Heart right ventricle (tissue), 16 donors: ENCODE measurements at regions not wholly inside any gene's neighbourhood (a gene's known extent, or its start where the extent isn't known, plus 50 kb on each side); places are given as distances from the start of the nearest gene placed in this dataset.
"Not testable (repeated sequence)": the region's sequence is repeated elsewhere in the genome, so short reads cannot be mapped to it uniquely, and the experiment has no call there.

ENCODE experiments used
- ATAC-seq, 8 donors: fragments of 200-7000 bp; cut with Tn5 transposase; one replicate each; pipeline ENCODE4 v1.9.1; 2020; ENCODE audit warnings: mild to moderate bottlenecking in 8 of 8, moderate library complexity in 8 of 8, moderate number of reproducible peaks in 1 of 8
- DNase-seq, 2 donors: peaks; one replicate each; pipeline ENCODE4 v3.0.0-alpha.2; 2020
- H3K27ac ChIP-seq, 10 donors: fragments of 200-600 bp; sonication (generic) in 2 of 10; one replicate each; pipeline versions ENCODE4 v1.5.0 to v1.8.0; 2020 to 2022; ENCODE audit warnings: mild to moderate bottlenecking in 3 of 10
- H3K27me3 ChIP-seq, 7 donors: fragments of 200-600 bp; one replicate each; pipeline ENCODE4 v1.8.0; 2021 to 2022; ENCODE audit warnings: mild to moderate bottlenecking in 2 of 7
- H3K36me3 ChIP-seq, 9 donors: fragments of 200-600 bp; sonication (generic) in 1 of 9; one replicate each; pipeline versions ENCODE4 v1.5.0 to v1.8.0; 2020 to 2022; ENCODE audit warnings: mild to moderate bottlenecking in 2 of 9
- H3K4me1 ChIP-seq, 9 donors: fragments of 200-600 bp; sonication (generic) in 1 of 9; one replicate each; pipeline versions ENCODE4 v1.5.0 to v1.8.0; 2020 to 2022; ENCODE audit warnings: mild to moderate bottlenecking in 4 of 9
- H3K4me3 ChIP-seq, 10 donors: fragments of 200-600 bp; sonication (generic) in 2 of 10; one replicate each; pipeline versions ENCODE4 v1.5.0 to v1.8.0; 2020 to 2022; ENCODE audit warnings: mild to moderate bottlenecking in 7 of 10, moderate library complexity in 2 of 10
- H3K9me3 ChIP-seq, 11 donors: fragments of 200-600 bp in 10 of 11; sonication (generic) in 2 of 11; one replicate each; pipeline versions ENCODE4 v1.5.0 to v1.8.0; 2013 to 2022; ENCODE audit warnings: mild to moderate bottlenecking in 2 of 11, control low read depth in 1 of 11, moderate library complexity in 1 of 11
- WGBS, 2 donors: extraction: QIAGEN DNeasy Blood & Tissue Kit; methylation state at CpG; one replicate each; pipeline ENCODE4 v1.1.7; 2013; ENCODE audit warnings: inconsistent platforms in 1 of 2; 5-methylcytosine and 5-hydroxymethylcytosine counted together
- intact Hi-C, 10 donors: fragments of 100-400 bp; cut with DNase I; formaldehyde crosslinking; loops; one replicate each; pipeline versions ENCODE4 v1.11.1 to v1.14.2; 2022
- TF ChIP-seq, protein P1 (sequence below), 9 donors: fragments of 200-600 bp; sonication (generic) in 2 of 9; IDR thresholded peaks; one replicate each; pipeline versions ENCODE4 v1.5.0 to v1.8.0; 2021 to 2022; ENCODE audit warnings: antibody characterized with exemption in 9 of 9, mild to moderate bottlenecking in 5 of 9, moderate library complexity in 1 of 9
- donor health status: Arrhythmogenic right ventricular cardiomyopathy.
- donor health status: ischemic (EF 13 %, LVEDD 7.1; RV severe dilation, severe dysfunction).
- donor health status: healthy with polysubstance abuse.
- donor health status: DM: no; HTN: yes; CAD: no.
- donor health status: DM: no; HTN: no; CAD: no.
- donor health status: ischemic (EF 25% LVEDD 6.9; RV normal size, moderate dysfunction).
- donor health status: ischemic (EF 25% LVEDD 5.7; RV mildly dilated, moderate dysfunction).
- donor health status: healthy.
- donor health status: DM: yes; HTN: yes; CAD: no.
- donor health status: Ischemic cardiomyopathy.
- donor health status: ischemic (EF 35%, LVEDD 5.7; RV mildly dilated, moderate dysfunction).
- donor health status: nonischemic (EF 11% LVEDD 7.7; RV severe dilation, severe dysfunction).
- donor health status: DM: yes; HTN: yes; CAD: no.
- donor health status: PGD.
- donor health status: ischemic (EF 29% LVEDD 5.4; RV normal size, mild dysfunction).
- donor health status: nonischemic (EF 23%, LVEDD 6.1; RV moderate dilation, normal function).

DNA sequence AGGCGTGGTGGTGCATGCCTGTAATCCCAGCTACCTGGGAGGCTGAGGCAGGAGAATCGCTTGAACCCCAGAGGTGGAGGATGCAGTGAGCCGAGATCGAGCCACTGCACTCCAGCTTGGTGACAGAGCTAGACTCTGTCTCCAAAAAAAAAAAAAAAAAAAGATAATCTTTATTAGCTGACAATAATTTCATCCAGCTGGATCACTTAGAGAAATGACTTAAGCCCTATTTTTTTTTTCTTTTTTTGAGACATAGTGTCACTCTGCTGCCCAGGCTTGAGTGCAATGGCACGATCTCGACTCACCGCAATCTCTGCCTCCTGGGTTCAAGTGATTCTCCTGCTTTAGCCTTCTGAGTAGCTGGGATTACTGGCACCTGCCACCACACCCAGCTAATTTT, 51.6 kb upstream of the MAP4K4 start:
- H3K27ac ChIP-seq, DNase-seq, intact Hi-C loops, H3K4me3 ChIP-seq, H3K9me3 ChIP-seq, H3K36me3 ChIP-seq, ATAC-seq, H3K27me3 ChIP-seq, H3K4me1 ChIP-seq: not testable (repeated sequence)
- 94 to 95% methylated on average over 7 of the region's 7 CpGs for WGBS, 2 donors

DNA sequence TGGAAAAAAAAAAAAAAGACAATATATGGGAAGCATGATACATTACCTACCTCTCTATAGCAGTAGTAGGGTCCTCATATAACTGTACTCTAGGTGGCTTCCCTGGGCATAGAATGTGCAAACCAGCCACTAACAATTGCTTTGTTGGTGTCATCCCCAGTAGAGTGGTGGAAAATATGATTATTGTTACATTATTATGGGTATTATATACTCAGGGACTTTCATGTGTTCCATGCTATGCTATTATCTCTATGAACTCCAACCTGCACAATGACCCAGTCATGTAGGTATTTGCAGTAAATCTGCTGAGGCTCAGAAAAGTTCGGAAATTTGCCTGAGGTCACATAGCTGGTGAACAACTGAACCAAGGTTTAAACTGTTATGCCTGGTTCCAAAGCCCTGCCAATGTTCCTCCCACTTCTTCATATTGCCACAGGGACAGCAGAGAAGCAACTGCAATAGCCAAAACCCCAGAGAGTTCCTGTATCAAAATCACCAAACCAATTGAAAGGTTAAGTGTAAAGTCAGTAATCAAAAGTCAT, 52.6 kb upstream of the MAP4K4 start:
- no peak overlapping the region for H3K4me3 ChIP-seq

DNA sequence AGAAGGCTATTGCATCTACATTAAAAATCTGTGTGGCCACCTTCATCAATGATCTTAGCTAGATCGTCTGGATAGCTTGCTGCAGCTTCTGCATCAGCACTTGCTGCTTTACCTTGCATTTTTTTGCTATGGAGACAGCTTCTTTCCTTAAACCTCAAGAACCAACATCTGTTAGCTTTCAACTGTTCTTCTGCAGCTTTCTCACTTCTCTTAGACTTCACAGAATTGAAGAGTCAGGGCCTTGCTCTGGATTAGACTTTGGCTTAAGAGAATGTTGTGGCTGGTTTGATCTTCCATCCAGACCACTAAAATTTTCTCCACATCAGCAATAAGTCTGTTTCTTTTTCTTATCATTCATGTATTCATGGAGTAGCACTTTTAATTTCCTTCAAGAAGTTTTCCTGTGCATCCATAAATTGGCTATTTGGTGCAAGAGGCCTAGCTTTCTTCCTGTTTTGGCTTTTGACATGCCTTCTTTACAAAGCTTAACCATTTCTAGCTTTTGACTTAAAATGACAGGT, 54.4 kb upstream of the MAP4K4 start:
- intact Hi-C loops, result loop anchor here in 1 of 10 donors (5.0 kb wide), 1 partner anchor 51 kb away; no protein-coding TSS in a partner anchor
- DNase-seq (no peak), ATAC-seq (no peak)
- peaks cover 0 to 6% (median 0%) of the 10 kb centered on the region in 9 donors for H3K4me1 ChIP-seq
- WGBS, 2 donors, result 81 to 91% methylated on average over 1 of the region's 1 CpG
- no peaks in the 10 kb centered on the region for H3K36me3 ChIP-seq
- TF ChIP-seq, protein P1, sequence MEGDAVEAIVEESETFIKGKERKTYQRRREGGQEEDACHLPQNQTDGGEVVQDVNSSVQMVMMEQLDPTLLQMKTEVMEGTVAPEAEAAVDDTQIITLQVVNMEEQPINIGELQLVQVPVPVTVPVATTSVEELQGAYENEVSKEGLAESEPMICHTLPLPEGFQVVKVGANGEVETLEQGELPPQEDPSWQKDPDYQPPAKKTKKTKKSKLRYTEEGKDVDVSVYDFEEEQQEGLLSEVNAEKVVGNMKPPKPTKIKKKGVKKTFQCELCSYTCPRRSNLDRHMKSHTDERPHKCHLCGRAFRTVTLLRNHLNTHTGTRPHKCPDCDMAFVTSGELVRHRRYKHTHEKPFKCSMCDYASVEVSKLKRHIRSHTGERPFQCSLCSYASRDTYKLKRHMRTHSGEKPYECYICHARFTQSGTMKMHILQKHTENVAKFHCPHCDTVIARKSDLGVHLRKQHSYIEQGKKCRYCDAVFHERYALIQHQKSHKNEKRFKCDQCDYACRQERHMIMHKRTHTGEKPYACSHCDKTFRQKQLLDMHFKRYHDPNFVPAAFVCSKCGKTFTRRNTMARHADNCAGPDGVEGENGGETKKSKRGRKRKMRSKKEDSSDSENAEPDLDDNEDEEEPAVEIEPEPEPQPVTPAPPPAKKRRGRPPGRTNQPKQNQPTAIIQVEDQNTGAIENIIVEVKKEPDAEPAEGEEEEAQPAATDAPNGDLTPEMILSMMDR (IDR thresholded peaks at IDR 0.05), result no peak
- no peak overlapping the region for H3K27ac ChIP-seq
- peaks cover 0 to 5% (median 0%) of the 10 kb centered on the region in 11 donors for H3K9me3 ChIP-seq
- H3K27me3 ChIP-seq, result no peaks in the 10 kb centered on the region
- H3K4me3 ChIP-seq, result no peak overlapping the region

More for the DNA sequence above, 52.6 kb upstream of the MAP4K4 start:
- 87 to 97% methylated on average over 1 of the region's 1 CpG for WGBS, 2 donors
- Histone ChIP-seq H3K27ac (no peak overlapping the region), H3K36me3 (no peaks in the 10 kb centered on the region), H3K4me1 (no peaks in the 10 kb centered on the region), H3K27me3 (no peaks in the 10 kb centered on the region), H3K9me3 (peaks cover 0 to 5% (median 0%) of the 10 kb centered on the region in 11 donors)
- TF ChIP-seq, protein P1 (IDR thresholded peaks at IDR 0.05), result no peak
- ATAC-seq (no peak), DNase-seq (no peak)
- intact Hi-C loops, result loop anchor here in 1 of 10 donors (5.0 kb wide), 1 partner anchor 53 kb away; no protein-coding TSS in a partner anchor

DNA sequence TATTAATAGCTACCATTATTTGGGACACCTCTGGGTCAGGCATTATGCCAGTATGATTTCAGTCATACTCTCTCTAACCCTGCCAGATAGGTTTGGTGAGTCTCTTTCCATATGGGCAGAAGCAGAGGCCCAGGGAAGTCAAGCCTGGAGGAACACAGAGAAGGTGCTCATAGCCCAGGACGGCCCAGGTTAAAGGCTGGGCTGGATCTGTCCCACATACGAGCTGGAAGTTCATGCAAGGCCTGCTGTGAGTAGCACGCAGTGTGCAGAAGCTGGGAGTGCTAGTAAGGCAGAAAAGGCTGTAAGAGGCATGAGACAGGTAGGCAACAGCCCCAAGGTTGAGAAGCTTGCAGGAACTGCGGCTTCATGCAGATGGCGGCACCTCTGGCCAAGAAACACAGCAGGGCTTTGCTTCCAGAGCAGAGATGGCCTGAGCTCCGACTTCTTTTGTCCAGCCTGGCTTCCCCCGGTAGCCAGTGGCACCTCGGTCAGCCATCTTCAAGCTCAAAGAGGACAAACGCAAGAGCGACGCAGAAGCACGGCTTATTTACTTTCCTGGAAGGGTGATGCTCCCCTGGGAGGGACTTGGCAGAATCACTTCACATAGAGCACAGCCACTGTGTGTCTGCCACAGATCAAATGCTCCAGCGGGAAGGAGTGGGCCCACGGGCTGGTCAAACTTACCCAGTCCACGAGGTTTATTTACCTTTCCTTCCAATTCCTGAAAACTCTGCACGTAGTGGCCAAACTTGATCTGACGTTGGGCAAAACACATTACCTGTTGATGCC, 58.5 kb upstream of the MAP4K4 start:
- Histone ChIP-seq H3K27ac (no peak overlapping the region), H3K4me3 (no peak overlapping the region), H3K4me1 (peaks cover 0 to 6% (median 0%) of the 10 kb centered on the region in 9 donors), H3K9me3 (peaks cover 0 to 5% (median 0%) of the 10 kb centered on the region in 11 donors), H3K36me3 (no peaks in the 10 kb centered on the region), H3K27me3 (peaks cover 0 to 13% (median 0%) of the 10 kb centered on the region in 7 donors)
- intact Hi-C loops, result no loop called here
- TF ChIP-seq, protein P1 (IDR thresholded peaks at IDR 0.05), result no peak
- WGBS, 2 donors, result 93% methylated on average over 17 of the region's 17 CpGs
- ATAC-seq (no peak), DNase-seq (no peak)
